ENCODE measurements at regions not wholly inside any gene's neighbourhood (a gene's known extent, or its start where the extent isn't known, plus 50 kb on each side); places are given as distances from the start of the nearest gene placed in this dataset.

GRCh38 chr13:74530011-74530410, 395.8 kb upstream of the KLF12 start:
- H3K4me1 Mint-ChIP-seq, result no peaks in the 10 kb centered on the region
- H3K36me3 Mint-ChIP-seq, result no peaks in the 10 kb centered on the region
- no peaks in the 10 kb centered on the region for H3K9me3 Mint-ChIP-seq
- H3K27ac Mint-ChIP-seq, result no peak overlapping the region
- no peak overlapping the region for H3K4me3 Mint-ChIP-seq
- no peak for DNase-seq (ENCODE audit: low spot score in 2 of 2)
- no peak for ATAC-seq (ENCODE audit: low read depth)
- H3K27me3 Mint-ChIP-seq, result peaks cover 5% of the 10 kb centered on the region

GRCh38 chr13:74528734-74529513, 394.7 kb upstream of the KLF12 start:
- H3K4me1 Mint-ChIP-seq, result no peaks in the 10 kb centered on the region
- H3K27ac Mint-ChIP-seq, result no peak overlapping the region
- DNase-seq (ENCODE audit: low spot score in 2 of 2) (no peak), ATAC-seq (ENCODE audit: low read depth) (no peak)
- H3K9me3 Mint-ChIP-seq, result no peaks in the 10 kb centered on the region
- peaks cover 5% of the 10 kb centered on the region for H3K27me3 Mint-ChIP-seq
- H3K4me3 Mint-ChIP-seq, result no peak overlapping the region
- H3K36me3 Mint-ChIP-seq, result no peaks in the 10 kb centered on the region

GRCh38 chr13:74523057-74523456, 388.9 kb upstream of the KLF12 start:
- H3K27me3 Mint-ChIP-seq, result peaks cover 4% of the 10 kb centered on the region
- H3K36me3 Mint-ChIP-seq, result no peaks in the 10 kb centered on the region
- DNase-seq (ENCODE audit: low spot score in 2 of 2), result no peak
- no peaks in the 10 kb centered on the region for H3K4me1 Mint-ChIP-seq
- H3K27ac Mint-ChIP-seq, result no peak overlapping the region
- ATAC-seq (ENCODE audit: low read depth), result no peak
- H3K9me3 Mint-ChIP-seq, result no peaks in the 10 kb centered on the region
- H3K4me3 Mint-ChIP-seq, result no peak overlapping the region

GRCh38 chr13:74511523-74511922, 377.3 kb upstream of the KLF12 start:
- no peak for DNase-seq (ENCODE audit: low spot score in 2 of 2)
- no peaks in the 10 kb centered on the region for H3K4me1 Mint-ChIP-seq

DNA sequence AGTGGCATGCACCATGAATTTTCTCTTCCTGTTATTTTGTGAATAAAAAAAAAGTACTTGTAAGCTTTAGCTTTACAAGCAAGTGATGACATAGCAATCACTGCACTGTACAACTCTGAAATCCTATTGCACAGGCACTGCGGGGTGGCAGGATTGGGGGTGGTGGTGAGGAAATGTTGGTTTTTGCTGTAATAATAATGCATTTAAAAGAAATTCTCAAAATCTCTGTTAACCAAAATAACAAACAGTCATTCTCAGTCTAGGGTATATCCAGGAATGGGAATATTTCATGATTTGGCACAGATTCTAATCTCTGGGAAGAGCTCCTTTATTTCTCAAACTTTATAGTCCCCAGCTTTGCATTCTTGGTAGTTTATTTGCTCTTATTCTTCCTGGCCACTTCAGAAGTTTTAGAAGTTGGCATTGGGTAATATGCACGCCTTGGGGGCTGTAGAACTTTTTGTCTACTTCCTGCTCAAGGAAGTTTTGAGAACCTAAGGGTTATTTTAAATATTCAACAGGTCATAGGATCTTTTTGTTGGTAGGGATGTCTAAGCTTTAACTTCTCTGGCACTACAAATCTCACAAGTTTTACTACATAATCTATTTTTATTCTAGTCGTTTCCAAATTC, 353.0 kb upstream of the KLF12 start:
- DNase-seq (ENCODE audit: low spot score in 2 of 2) (no peak), ATAC-seq (ENCODE audit: low read depth) (no peak)
- Mint-ChIP-seq H3K36me3 (no peaks in the 10 kb centered on the region), H3K9me3 (no peaks in the 10 kb centered on the region), H3K27me3 (peaks cover 8% of the 10 kb centered on the region), H3K4me3 (no peak overlapping the region), H3K27ac (no peak overlapping the region), H3K4me1 (no peaks in the 10 kb centered on the region)

More at GRCh38 chr13:74511523-74511922, 377.3 kb upstream of the KLF12 start:
- Mint-ChIP-seq H3K4me3 (no peak overlapping the region), H3K9me3 (peaks cover 5% of the 10 kb centered on the region), H3K27me3 (peaks cover 12% of the 10 kb centered on the region), H3K36me3 (peaks cover 1% of the 10 kb centered on the region), H3K27ac (no peak overlapping the region)
- no peak for ATAC-seq (ENCODE audit: low read depth)

- Mint-ChIP-seq H3K4me1 (no peaks in the 10 kb centered on the region), H3K27ac (no peak overlapping the region), H3K36me3 (no peaks in the 10 kb centered on the region), H3K4me3 (no peak overlapping the region), H3K9me3 (no peaks in the 10 kb centered on the region), H3K27me3 (peaks cover 8% of the 10 kb centered on the region)
- DNase-seq (ENCODE audit: low spot score in 2 of 2), result no peak
- ATAC-seq (ENCODE audit: low read depth), result no peak
Measured at GRCh38 chr13:74485757-74486156, 351.6 kb upstream of the KLF12 start.

- H3K27ac Mint-ChIP-seq, result no peak overlapping the region
- H3K4me1 Mint-ChIP-seq, result no peaks in the 10 kb centered on the region
- H3K4me3 Mint-ChIP-seq, result no peak overlapping the region
- no peaks in the 10 kb centered on the region for H3K9me3 Mint-ChIP-seq
- H3K36me3 Mint-ChIP-seq, result no peaks in the 10 kb centered on the region
- no peak for ATAC-seq (ENCODE audit: low read depth)
- no peak for DNase-seq (ENCODE audit: low spot score in 2 of 2)
- H3K27me3 Mint-ChIP-seq, result peaks cover 6% of the 10 kb centered on the region
Measured at GRCh38 chr13:74479124-74479523, 344.9 kb upstream of the KLF12 start.

GRCh38 chr13:74476788-74477187, 342.6 kb upstream of the KLF12 start:
- ATAC-seq (ENCODE audit: low read depth) (no peak), DNase-seq (ENCODE audit: low spot score in 2 of 2) (no peak)
- Mint-ChIP-seq H3K9me3 (no peaks in the 10 kb centered on the region), H3K27me3 (peaks cover 3% of the 10 kb centered on the region), H3K36me3 (no peaks in the 10 kb centered on the region), H3K4me3 (no peak overlapping the region), H3K4me1 (no peaks in the 10 kb centered on the region), H3K27ac (no peak overlapping the region)

DNA sequence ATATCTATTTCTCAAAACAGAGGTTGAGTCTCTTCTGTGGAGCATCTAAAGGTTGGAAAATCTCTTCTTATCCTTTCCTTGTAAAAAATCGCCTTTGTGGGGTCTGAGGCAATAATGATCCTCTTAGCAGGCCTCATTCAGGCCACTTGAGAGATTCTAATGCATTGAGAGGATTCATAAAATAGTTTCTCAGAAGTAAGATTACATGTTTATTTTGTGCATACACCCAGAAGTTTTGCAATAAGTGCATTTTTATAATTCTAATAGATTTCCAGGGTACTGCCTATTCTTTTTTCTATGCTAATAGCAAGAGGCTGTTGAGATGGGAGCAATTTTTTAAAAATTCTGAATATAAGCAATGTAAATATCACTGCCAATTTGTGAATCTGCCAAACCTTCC, 342.2 kb upstream of the KLF12 start:
- Mint-ChIP-seq H3K36me3 (no peaks in the 10 kb centered on the region), H3K4me3 (no peak overlapping the region), H3K27me3 (peaks cover 3% of the 10 kb centered on the region), H3K27ac (no peak overlapping the region), H3K4me1 (no peaks in the 10 kb centered on the region), H3K9me3 (no peaks in the 10 kb centered on the region)
- no peak for DNase-seq (ENCODE audit: low spot score in 2 of 2)
- ATAC-seq (ENCODE audit: low read depth), result no peak

GRCh38 chr13:74466864-74467263, 332.7 kb upstream of the KLF12 start:
- no peaks in the 10 kb centered on the region for H3K9me3 Mint-ChIP-seq
- no peak overlapping the region for H3K4me3 Mint-ChIP-seq
- DNase-seq (ENCODE audit: low spot score in 2 of 2), result no peak
- H3K4me1 Mint-ChIP-seq, result no peaks in the 10 kb centered on the region
- H3K27ac Mint-ChIP-seq, result no peak overlapping the region
- no peak for ATAC-seq (ENCODE audit: low read depth)
- no peaks in the 10 kb centered on the region for H3K36me3 Mint-ChIP-seq
- H3K27me3 Mint-ChIP-seq, result peaks cover 8% of the 10 kb centered on the region

DNA sequence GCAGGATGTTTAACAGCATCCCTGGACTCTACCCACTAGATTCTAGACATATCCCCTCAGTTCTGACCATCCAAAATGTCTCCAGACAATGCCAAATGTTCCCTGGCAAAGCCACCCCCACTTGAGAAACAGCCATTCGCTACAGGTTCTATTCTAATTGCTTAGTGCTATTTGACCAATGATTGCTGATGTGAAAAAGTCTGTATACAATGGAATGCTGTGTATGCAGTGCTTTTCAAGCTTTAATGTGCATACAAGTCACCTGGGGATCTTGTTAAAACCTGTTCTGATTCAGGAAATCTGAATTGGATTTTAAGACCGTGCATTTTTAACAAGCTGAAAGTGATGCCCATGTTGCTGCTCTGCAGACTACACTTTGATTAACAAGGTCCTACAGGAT, 331.8 kb upstream of the KLF12 start:
- Mint-ChIP-seq H3K36me3 (no peaks in the 10 kb centered on the region), H3K4me3 (no peak overlapping the region), H3K9me3 (no peaks in the 10 kb centered on the region), H3K27ac (no peak overlapping the region), H3K4me1 (no peaks in the 10 kb centered on the region), H3K27me3 (peaks cover 7% of the 10 kb centered on the region)
- ATAC-seq (ENCODE audit: low read depth) (no peak), DNase-seq (ENCODE audit: low spot score in 2 of 2) (no peak)

DNA sequence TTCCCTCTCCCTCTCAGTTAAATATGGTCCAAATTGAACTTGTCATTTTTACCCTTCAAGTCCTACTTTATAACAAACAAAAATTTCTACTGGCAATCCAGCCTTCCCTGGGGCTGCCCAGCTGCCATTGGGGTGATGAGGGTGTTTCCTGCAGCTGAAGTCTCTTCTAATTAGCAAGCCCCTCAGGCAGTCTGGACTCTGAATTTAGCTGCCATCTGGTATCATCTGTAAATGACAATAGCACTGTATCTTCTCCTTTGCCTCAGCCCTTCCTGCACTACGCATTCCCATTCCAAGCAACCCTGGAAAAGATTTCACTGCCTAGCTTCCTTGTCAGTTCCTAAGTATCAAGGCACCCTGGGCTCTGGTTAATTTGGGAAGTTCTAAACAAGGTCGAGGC, 331.1 kb upstream of the KLF12 start:
- peaks cover 6% of the 10 kb centered on the region for H3K27me3 Mint-ChIP-seq
- H3K9me3 Mint-ChIP-seq, result no peaks in the 10 kb centered on the region
- ATAC-seq (ENCODE audit: low read depth) (no peak), DNase-seq (ENCODE audit: low spot score in 2 of 2) (no peak)
- H3K27ac Mint-ChIP-seq, result no peak overlapping the region
- H3K4me3 Mint-ChIP-seq, result no peak overlapping the region
- H3K36me3 Mint-ChIP-seq, result no peaks in the 10 kb centered on the region
- no peaks in the 10 kb centered on the region for H3K4me1 Mint-ChIP-seq

DNA sequence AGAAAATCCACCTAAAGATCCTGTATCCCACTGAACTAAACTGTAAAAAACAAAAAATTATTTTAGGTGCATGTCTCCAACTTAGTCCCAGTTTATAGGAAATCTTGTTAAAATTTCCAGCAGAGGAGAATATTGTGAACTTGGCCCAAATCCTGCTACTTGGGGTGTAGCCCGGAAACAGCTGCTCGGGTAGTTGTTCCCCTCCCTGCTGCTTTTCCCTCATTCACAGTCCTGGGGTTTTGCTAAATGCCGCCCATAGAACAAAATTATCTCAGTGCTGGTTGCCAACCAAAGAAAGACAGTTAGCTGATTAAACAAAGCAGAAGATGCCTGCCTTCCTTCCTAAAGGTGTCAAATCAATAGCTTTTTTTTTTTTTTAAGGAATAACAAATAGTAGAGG, 330.5 kb upstream of the KLF12 start:
- no peaks in the 10 kb centered on the region for H3K36me3 Mint-ChIP-seq
- no peak overlapping the region for H3K4me3 Mint-ChIP-seq
- DNase-seq (ENCODE audit: low spot score in 2 of 2) (no peak), ATAC-seq (ENCODE audit: low read depth) (no peak)
- H3K27ac Mint-ChIP-seq, result no peak overlapping the region
- H3K9me3 Mint-ChIP-seq, result no peaks in the 10 kb centered on the region
- H3K4me1 Mint-ChIP-seq, result no peaks in the 10 kb centered on the region
- peaks cover 6% of the 10 kb centered on the region for H3K27me3 Mint-ChIP-seq

- no peak overlapping the region for H3K27ac Mint-ChIP-seq
- H3K27me3 Mint-ChIP-seq, result peaks cover 3% of the 10 kb centered on the region
- H3K4me3 Mint-ChIP-seq, result no peak overlapping the region
Measured at GRCh38 chr13:74461011-74461410, 326.8 kb upstream of the KLF12 start.

DNA sequence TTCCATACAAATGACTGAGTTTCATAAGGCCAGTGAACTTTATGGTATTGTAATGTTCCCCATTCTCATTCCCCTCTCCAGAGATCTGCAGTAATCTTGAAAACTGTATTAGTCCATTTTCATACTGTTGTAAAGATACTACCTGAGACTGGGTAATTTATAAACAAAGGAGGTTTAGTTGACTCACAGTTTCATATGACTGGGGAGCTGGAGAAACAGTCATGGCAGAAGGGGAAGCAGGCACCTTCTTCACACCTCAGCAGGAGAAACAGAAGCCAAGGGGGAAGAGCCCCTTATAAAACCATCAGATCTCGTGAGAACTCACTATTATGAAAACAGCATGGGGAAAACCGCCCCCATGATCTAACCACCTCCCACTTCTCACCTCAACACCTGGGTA, 318.7 kb upstream of the KLF12 start:
- Mint-ChIP-seq H3K27me3 (peaks cover 6% of the 10 kb centered on the region), H3K4me1 (peaks cover 11% of the 10 kb centered on the region), H3K9me3 (peaks cover 2% of the 10 kb centered on the region), H3K36me3 (no peaks in the 10 kb centered on the region), H3K4me3 (no peak overlapping the region), H3K27ac (no peak overlapping the region)
- ATAC-seq (ENCODE audit: low read depth), result no peak
- DNase-seq (ENCODE audit: low spot score in 2 of 2), result no peak

More at GRCh38 chr13:74461011-74461410, 326.8 kb upstream of the KLF12 start:
- DNase-seq (ENCODE audit: low spot score in 2 of 2), result no peak
- Mint-ChIP-seq H3K36me3 (no peaks in the 10 kb centered on the region), H3K9me3 (no peaks in the 10 kb centered on the region), H3K4me1 (peaks cover 4% of the 10 kb centered on the region)
- no peak for ATAC-seq (ENCODE audit: low read depth)
